B cell (primary cell): ENCODE measurements at regions not wholly inside any gene's neighbourhood (a gene's known extent, or its start where the extent isn't known, plus 50 kb on each side); places are given as distances from the start of the nearest gene placed in this dataset.

ENCODE experiments used
- CTCF ChIP-seq: fragments of 200-600 bp; IDR thresholded peaks from one replicate; pipeline ENCODE4 v1.8.0; 2022; ENCODE audit warnings: antibody characterized with exemption, mild to moderate bottlenecking
- EZH2 ChIP-seq: IDR thresholded peaks from 2 replicates; pipeline ENCODE4 v1.6.1; 2012; ENCODE audit warnings: borderline replicate concordance, low read depth, mild to moderate bottlenecking, moderate library complexity, low read length; ENCODE audit not compliant: insufficient read depth, poor library complexity, severe bottlenecking

- TF ChIP-seq CTCF (no peak), EZH2 (no peak)
Measured at GRCh38 chrX:4485912-4486311, 772.5 kb upstream of the PRKX start.
